ENCODE measurements at regions not wholly inside any gene's neighbourhood (a gene's known extent, or its start where the extent isn't known, plus 50 kb on each side); places are given as distances from the start of the nearest gene placed in this dataset.
A peak's percentile ranks its signal among the peaks of the same experiment; 100 is the strongest.
"Not testable (repeated sequence)": the region's sequence is repeated elsewhere in the genome, so short reads cannot be mapped to it uniquely, and the experiment has no call there.

DNA sequence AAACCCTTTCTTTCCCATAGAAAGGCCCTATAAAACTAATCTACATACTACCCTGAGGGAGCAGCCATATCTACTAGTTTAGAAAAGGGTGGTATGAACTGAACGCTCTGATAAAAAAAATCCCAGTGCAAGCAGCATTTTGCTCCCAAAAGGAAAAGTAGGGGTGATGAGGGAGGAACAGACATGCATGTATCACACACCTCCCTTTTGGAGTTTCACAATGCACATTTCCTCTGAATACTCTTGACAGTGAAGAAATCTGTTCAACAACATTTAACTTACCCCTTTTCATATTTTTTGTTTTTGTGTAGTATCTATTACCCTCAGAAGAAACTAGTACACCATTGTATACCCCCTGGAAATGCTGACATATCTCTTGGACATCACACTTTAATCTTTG lies 411.4 kb downstream of the MAT2B start:
- Histone ChIP-seq H3K27ac (peak overlapping the region in 1 of 4 donors; percentile 25), H3K9me3 (no peaks in the 10 kb centered on the region), H3K36me3 (no peaks in the 10 kb centered on the region), H3K27me3 (no peaks in the 10 kb centered on the region), H3K4me1 (no peaks in the 10 kb centered on the region), H3K4me3 (no peak overlapping the region)
- ATAC-seq (peak in 2 of 4 donors; percentile 22 to 31), DNase-seq (no peak), FAIRE-seq (no peak)
- 67 to 88% methylated on average over 1 of the region's 1 CpG for WGBS, 2 donors
- TF ChIP-seq, protein P1, sequence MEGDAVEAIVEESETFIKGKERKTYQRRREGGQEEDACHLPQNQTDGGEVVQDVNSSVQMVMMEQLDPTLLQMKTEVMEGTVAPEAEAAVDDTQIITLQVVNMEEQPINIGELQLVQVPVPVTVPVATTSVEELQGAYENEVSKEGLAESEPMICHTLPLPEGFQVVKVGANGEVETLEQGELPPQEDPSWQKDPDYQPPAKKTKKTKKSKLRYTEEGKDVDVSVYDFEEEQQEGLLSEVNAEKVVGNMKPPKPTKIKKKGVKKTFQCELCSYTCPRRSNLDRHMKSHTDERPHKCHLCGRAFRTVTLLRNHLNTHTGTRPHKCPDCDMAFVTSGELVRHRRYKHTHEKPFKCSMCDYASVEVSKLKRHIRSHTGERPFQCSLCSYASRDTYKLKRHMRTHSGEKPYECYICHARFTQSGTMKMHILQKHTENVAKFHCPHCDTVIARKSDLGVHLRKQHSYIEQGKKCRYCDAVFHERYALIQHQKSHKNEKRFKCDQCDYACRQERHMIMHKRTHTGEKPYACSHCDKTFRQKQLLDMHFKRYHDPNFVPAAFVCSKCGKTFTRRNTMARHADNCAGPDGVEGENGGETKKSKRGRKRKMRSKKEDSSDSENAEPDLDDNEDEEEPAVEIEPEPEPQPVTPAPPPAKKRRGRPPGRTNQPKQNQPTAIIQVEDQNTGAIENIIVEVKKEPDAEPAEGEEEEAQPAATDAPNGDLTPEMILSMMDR (IDR thresholded peaks at IDR 0.05) = no peak
- intact Hi-C loops (cut with DNase I) = no loop called here

DNA sequence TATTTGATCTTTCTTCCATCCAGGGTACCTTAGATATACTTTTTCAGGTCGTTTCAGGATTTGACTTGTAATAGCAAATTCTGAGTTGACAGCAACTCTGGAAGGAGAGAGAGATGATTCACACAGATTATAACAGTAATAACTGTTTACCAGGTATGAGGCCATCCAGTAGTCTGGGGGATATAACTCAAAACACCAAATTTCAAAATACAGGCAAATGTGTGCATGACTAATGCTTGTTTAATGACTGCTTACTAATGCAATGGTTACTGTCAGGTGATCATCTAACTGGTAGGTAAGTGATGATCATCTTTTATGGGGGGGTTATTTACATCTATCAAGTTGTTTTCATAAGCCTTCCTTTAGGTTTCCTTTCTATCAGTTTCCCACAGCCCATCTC lies 412.3 kb downstream of the MAT2B start:
- DNase-seq (no peak), ATAC-seq (no peak), FAIRE-seq (no peak)
- WGBS, 2 donors = 7 to 21% methylated on average over 1 of the region's 1 CpG
- Histone ChIP-seq H3K36me3 (no peaks in the 10 kb centered on the region), H3K4me3 (no peak overlapping the region), H3K4me1 (no peaks in the 10 kb centered on the region), H3K9me3 (no peaks in the 10 kb centered on the region), H3K27ac (no peak overlapping the region), H3K27me3 (no peaks in the 10 kb centered on the region)
- intact Hi-C loops (cut with DNase I) = no loop called here
- TF ChIP-seq, protein P1 (IDR thresholded peaks at IDR 0.05) = no peak

DNA sequence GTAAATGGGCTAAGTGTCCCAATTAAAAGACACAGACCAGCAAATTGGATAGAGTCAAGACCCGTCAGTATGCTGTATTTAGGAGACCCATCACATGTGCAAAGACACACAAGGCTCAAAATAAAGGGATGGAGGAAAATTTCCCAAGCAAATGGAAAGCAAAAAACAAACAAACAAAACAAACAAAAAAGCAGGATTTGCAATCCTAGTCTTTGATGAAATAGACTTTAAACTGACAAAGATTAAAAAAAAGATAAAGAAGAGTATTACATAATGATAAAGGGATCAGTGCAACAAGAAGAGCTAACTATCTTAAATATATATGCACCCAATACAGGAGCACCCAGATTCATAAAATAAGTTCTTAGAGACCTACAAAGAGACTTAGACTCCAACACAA lies 429.6 kb downstream of the MAT2B start:
- H3K27ac ChIP-seq; H3K4me1 ChIP-seq; H3K4me3 ChIP-seq; H3K9me3 ChIP-seq; ATAC-seq; H3K36me3 ChIP-seq; DNase-seq; H3K27me3 ChIP-seq; FAIRE-seq; intact Hi-C loops (cut with DNase I): not testable (repeated sequence)
- WGBS, 2 donors = 44 to 65% methylated on average over 1 of the region's 1 CpG

DNA sequence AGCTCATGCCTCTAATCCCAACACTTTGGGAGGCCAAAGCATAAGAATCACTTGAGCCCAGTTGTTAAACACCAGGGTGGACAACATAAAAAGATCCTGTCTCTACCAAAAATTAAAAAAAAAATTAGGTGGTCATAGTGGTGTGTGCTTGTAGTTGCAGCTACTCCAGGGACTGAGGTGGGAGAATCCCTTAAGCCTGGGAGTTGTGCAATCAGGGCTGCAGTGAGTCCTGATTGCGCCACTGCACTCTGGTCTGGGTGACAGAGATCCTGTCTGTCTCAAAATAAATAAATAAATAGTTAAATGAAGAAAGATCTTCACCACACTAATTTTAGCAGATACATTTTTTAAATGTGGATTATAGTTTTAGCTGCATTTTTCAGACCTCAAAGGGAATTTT lies 433.2 kb downstream of the MAT2B start:
- H3K4me3 ChIP-seq = no peak overlapping the region
- ATAC-seq = no peak

DNA sequence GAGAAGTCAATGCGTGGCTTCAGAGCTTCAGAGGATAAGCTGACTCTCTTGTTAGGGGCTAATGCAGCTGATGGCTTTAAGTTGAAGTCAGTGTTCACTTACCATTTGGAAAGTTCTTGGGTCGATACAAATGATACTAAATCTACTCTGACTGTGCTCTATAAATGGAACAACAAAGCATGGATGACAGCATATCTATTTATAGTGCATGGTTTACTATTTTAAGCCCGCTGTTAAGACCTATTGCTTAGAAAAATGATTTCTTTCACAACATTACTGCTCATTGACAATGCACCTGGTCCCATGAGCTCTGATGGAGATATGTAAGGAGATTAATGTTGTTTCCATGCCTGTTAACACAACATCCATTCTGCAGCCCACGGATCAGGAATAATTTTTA lies 435.7 kb downstream of the MAT2B start:
- Histone ChIP-seq H3K27ac (no peak overlapping the region), H3K36me3 (no peaks in the 10 kb centered on the region), H3K27me3 (no peaks in the 10 kb centered on the region), H3K4me3 (no peak overlapping the region), H3K4me1 (no peaks in the 10 kb centered on the region), H3K9me3 (no peaks in the 10 kb centered on the region)
- WGBS, 2 donors = 50 to 63% methylated on average over 4 of the region's 4 CpGs
- ATAC-seq (no peak), FAIRE-seq (no peak), DNase-seq (no peak)
- TF ChIP-seq, protein P1 (IDR thresholded peaks at IDR 0.05) = no peak
- intact Hi-C loops (cut with DNase I) = no loop called here

More for the DNA sequence above, 433.2 kb downstream of the MAT2B start:
- FAIRE-seq (no peak), DNase-seq (no peak)
- 74 to 88% methylated on average over 1 of the region's 1 CpG for WGBS, 2 donors
- Histone ChIP-seq H3K9me3 (no peaks in the 10 kb centered on the region), H3K27ac (no peak overlapping the region), H3K36me3 (no peaks in the 10 kb centered on the region), H3K4me1 (no peaks in the 10 kb centered on the region), H3K27me3 (no peaks in the 10 kb centered on the region)
- intact Hi-C loops (cut with DNase I) = no loop called here
- TF ChIP-seq, protein P1 (IDR thresholded peaks at IDR 0.05) = no peak

DNA sequence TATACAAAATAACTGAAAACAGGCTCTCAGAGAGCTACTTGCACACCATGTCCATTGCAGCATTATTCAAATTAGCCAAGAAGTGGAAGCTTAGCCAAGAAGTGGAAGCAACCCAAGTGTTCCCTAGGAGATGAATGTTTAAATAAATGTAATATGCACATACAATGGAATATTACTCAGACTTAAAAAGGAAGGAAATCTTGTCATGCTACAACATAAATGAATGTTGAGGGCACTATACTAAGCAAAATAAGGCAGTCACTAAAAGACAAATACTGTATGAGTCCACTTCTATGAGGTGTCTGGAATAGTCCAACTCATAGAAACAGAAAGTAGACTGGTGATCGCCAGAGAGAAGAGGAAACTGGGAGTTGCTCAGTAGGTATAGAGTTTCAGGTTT lies 438.1 kb downstream of the MAT2B start:
- H3K27me3 ChIP-seq = no peaks in the 10 kb centered on the region
- H3K36me3 ChIP-seq = no peaks in the 10 kb centered on the region
- ATAC-seq (no peak), DNase-seq (no peak), FAIRE-seq (no peak)
- H3K4me1 ChIP-seq = no peaks in the 10 kb centered on the region
- no peak overlapping the region for H3K27ac ChIP-seq
- H3K9me3 ChIP-seq = no peaks in the 10 kb centered on the region
- intact Hi-C loops (cut with DNase I) = no loop called here
- no peak overlapping the region for H3K4me3 ChIP-seq
- TF ChIP-seq, protein P1 (IDR thresholded peaks at IDR 0.05) = no peak
- 81 to 82% methylated on average over 1 of the region's 1 CpG for WGBS, 2 donors

All from pancreas (tissue), 10 donors.